OCI-LY1 (cell line): ENCODE measurements at regions not wholly inside any gene's neighbourhood (a gene's known extent, or its start where the extent isn't known, plus 50 kb on each side); places are given as distances from the start of the nearest gene placed in this dataset.

Source experiments
- H2AFZ ChIP-seq: fragments of 200-600 bp; sonication (generic), shearing (Covaris generic); 2 replicates; pipeline ENCODE4 v1.6.0; 2014; ENCODE audit warnings: antibody characterized with exemption, mild to moderate bottlenecking, low read length
- H3F3A ChIP-seq: fragments of 200-600 bp; sonication (generic), shearing (Covaris generic); 2 replicates; pipeline ENCODE4 v1.6.0; 2014; ENCODE audit warnings: mild to moderate bottlenecking, antibody characterized with exemption, low read length, moderate library complexity; ENCODE audit not compliant: insufficient read depth
- H3K27ac ChIP-seq: fragments of 200-600 bp; sonication (generic); 2 replicates; pipeline ENCODE4 v1.5.1; 2014; ENCODE audit warnings: low read length, mixed run types, mild to moderate bottlenecking, low read depth; ENCODE audit not compliant: poor library complexity, severe bottlenecking
- H3K27me3 ChIP-seq: fragments of 200-600 bp; sonication (generic); 2 replicates; pipeline ENCODE4 v1.6.0; 2014; ENCODE audit warnings: antibody characterized with exemption, mild to moderate bottlenecking, low read length, moderate library complexity; ENCODE audit not compliant: insufficient read depth
- H3K36me3 ChIP-seq: fragments of 200-600 bp; sonication (generic); 2 replicates; pipeline ENCODE4 v1.6.1; 2014; ENCODE audit warnings: mild to moderate bottlenecking, antibody characterized with exemption, low read length, moderate library complexity, mixed read lengths; ENCODE audit not compliant: insufficient read depth
- H3K4me1 ChIP-seq: fragments of 200-600 bp; sonication (generic); 2 replicates; pipeline ENCODE4 v1.5.1; 2014; ENCODE audit warnings: mild to moderate bottlenecking, low read length, moderate library complexity; ENCODE audit not compliant: insufficient read depth, severe bottlenecking
- H3K4me2 ChIP-seq: fragments of 200-600 bp; sonication (generic), shearing (Covaris generic); 2 replicates; pipeline ENCODE4 v1.6.1; 2014; ENCODE audit warnings: low read length
- H3K4me3 ChIP-seq: fragments of 200-600 bp; sonication (generic); 2 replicates; pipeline ENCODE4 v1.5.1; 2014; ENCODE audit warnings: low read length, low read depth, mild to moderate bottlenecking, mixed read lengths; ENCODE audit not compliant: poor library complexity, severe bottlenecking
- H3K79me2 ChIP-seq: fragments of 200-600 bp; shearing (Covaris generic); 2 replicates; pipeline ENCODE4 v1.6.1; 2016; ENCODE audit warnings: mixed run types, low read length, mixed read lengths; ENCODE audit not compliant: insufficient read depth
- H3K9ac ChIP-seq: fragments of 200-600 bp; sonication (generic), shearing (Covaris generic); 2 replicates; pipeline ENCODE4 v1.6.1; 2014; ENCODE audit warnings: mild to moderate bottlenecking, low read length, mixed read lengths
- H3K9me2 ChIP-seq: fragments of 200-600 bp; sonication (generic), shearing (Covaris generic); 2 replicates; pipeline ENCODE4 v1.6.1; 2014; ENCODE audit warnings: low read depth, mild to moderate bottlenecking, low read length, mixed read lengths
- H3K9me3 ChIP-seq: fragments of 200-600 bp; shearing (Covaris generic); 2 replicates; pipeline ENCODE4 v1.6.1; 2014; ENCODE audit warnings: low read length, mixed read lengths
- H4K20me1 ChIP-seq: fragments of 200-600 bp; sonication (generic), shearing (Covaris generic); 2 replicates; pipeline ENCODE4 v1.6.0; 2016; ENCODE audit warnings: mild to moderate bottlenecking, low read length; ENCODE audit not compliant: insufficient read depth
- CTCF ChIP-seq: fragments of 200-600 bp; sonication (generic), shearing (Covaris generic); IDR thresholded peaks from 2 replicates; pipeline ENCODE4 v1.5.1; 2017; ENCODE audit warnings: mild to moderate bottlenecking, antibody characterized with exemption, low read length, moderate library complexity, mixed read lengths
- EZH2 ChIP-seq: fragments of 200-600 bp; sonication (generic), shearing (Covaris generic); IDR thresholded peaks from 2 replicates; pipeline ENCODE4 v1.8.0; 2017; ENCODE audit warnings: borderline replicate concordance, mixed run types, mild to moderate bottlenecking, antibody characterized with exemption, low read length, moderate library complexity, mixed read lengths

DNA sequence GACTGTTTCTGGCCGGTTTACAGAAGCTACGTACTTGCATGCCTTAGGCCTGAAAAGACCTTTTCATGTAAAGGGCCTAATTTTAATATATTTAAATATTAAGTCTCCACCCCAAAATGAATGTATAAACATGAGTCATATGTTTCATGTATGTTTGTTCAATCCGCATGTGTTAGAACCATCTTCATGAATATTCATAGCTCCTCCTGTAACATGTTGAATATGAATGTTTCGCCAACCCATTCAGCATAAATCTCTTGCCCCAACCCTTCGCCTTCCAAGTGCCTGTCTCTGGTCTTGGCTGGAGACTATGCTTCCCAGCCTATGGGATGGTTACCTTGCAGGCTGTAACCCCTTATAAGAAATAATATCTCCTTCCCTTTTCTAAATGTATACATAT, 212.5 kb downstream of the SCG2 start:
- H4K20me1 ChIP-seq = no peaks in the 10 kb centered on the region
- H3K9ac ChIP-seq = no peak overlapping the region

DNA sequence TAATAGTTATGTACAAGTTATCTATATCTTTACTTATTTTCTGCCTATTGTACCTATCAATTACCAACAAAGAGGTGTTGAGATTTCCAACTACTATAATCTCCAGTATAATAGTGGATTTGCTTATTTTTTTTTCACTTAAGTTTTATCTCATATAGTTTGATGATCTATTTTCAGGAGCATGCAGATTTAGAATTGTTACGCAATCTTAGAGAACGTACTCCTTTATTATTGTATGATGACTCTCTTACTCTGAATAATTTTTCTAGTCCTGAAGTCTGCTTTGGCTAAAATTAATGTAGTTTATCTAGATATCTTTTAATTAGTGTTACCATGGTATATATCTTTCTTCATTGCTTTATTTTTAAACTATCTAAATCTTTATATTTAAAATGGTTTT, 205.2 kb downstream of the SCG2 start:
- H3K4me2 ChIP-seq = no peak overlapping the region

More for the DNA sequence above, 212.5 kb downstream of the SCG2 start:
- H3K79me2 ChIP-seq = no peaks in the 10 kb centered on the region; the same call in 1 of the 2 replicates
- no peaks in the 10 kb centered on the region for H3K9me3 ChIP-seq
- H3K27ac ChIP-seq = no peak overlapping the region
- no peaks in the 10 kb centered on the region for H3K27me3 ChIP-seq
- no peaks in the 10 kb centered on the region for H3K9me2 ChIP-seq
- H3K4me3 ChIP-seq = no peak overlapping the region
- no peaks in the 10 kb centered on the region for H3F3A ChIP-seq
- no peak overlapping the region for H3K4me2 ChIP-seq
- TF ChIP-seq CTCF (no peak), EZH2 (no peak)
- H3K36me3 ChIP-seq = no peaks in the 10 kb centered on the region
- no peaks in the 10 kb centered on the region for H3K4me1 ChIP-seq
- H2AFZ ChIP-seq = no peak overlapping the region

DNA sequence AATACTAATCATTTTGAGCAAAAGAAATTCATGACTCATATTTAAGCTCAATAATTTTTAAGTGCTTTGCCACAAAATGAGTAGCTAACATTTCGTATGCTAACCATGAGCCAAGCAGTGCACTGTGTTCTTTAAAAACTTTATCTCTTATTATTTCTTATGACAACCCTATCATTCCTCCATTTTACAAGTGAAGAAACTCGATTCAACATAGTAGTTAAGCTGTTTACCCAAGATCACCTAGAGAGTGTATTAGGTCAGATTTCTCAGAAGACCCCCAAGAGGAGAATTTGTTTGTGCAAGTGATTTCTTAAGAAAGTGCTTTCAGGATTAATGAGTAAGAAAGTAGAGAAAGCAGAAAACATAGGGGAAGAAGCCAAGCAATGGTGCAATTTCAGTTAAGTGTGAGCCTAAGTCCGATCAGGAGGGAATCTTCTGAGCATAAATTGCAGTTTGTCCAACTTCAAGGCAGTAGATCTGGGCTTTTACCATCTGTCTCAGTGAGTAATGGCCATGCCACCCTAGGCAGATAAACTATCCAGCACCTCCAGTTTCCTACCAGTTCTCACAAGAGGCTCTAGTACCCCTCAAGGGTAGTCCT, 202.7 kb downstream of the SCG2 start:
- Histone ChIP-seq H3K4me3 (no peak overlapping the region), H3K36me3 (no peaks in the 10 kb centered on the region), H3K4me1 (no peaks in the 10 kb centered on the region), H3F3A (no peaks in the 10 kb centered on the region), H3K9ac (no peak overlapping the region), H2AFZ (no peak overlapping the region), H3K79me2 (no peaks in the 10 kb centered on the region), H3K9me2 (no peaks in the 10 kb centered on the region), H3K4me2 (no peak overlapping the region), H3K27ac (no peak overlapping the region), H3K9me3 (no peaks in the 10 kb centered on the region; the same call in 1 of the 2 replicates), H4K20me1 (no peaks in the 10 kb centered on the region), H3K27me3 (no peaks in the 10 kb centered on the region)
- TF ChIP-seq CTCF (no peak), EZH2 (no peak)

More for the DNA sequence above, 205.2 kb downstream of the SCG2 start:
- H2AFZ ChIP-seq = no peak overlapping the region
- H3K4me1 ChIP-seq = no peaks in the 10 kb centered on the region
- no peak for TF ChIP-seq CTCF
- TF ChIP-seq EZH2 = no peak
- no peaks in the 10 kb centered on the region for H3K27me3 ChIP-seq
- no peak overlapping the region for H3K4me3 ChIP-seq
- no peak overlapping the region for H3K27ac ChIP-seq
- no peak overlapping the region for H3K9ac ChIP-seq
- H3F3A ChIP-seq = no peaks in the 10 kb centered on the region
- no peaks in the 10 kb centered on the region; the same call in 1 of the 2 replicates for H3K9me3 ChIP-seq
- no peaks in the 10 kb centered on the region; the same call in 1 of the 2 replicates for H3K79me2 ChIP-seq
- H4K20me1 ChIP-seq = no peaks in the 10 kb centered on the region
- no peaks in the 10 kb centered on the region for H3K9me2 ChIP-seq
- H3K36me3 ChIP-seq = no peaks in the 10 kb centered on the region
